Karpas-422 (cell line): ENCODE measurements at regions not wholly inside any gene's neighbourhood (a gene's known extent, or its start where the extent isn't known, plus 50 kb on each side); places are given as distances from the start of the nearest gene placed in this dataset.

Source experiments
- DNase-seq: peaks from one replicate; pipeline ENCODE4 v3.0.0-alpha.2; 2015
- H2AFZ ChIP-seq: fragments of 200-600 bp; sonication (generic); 2 replicates; pipeline ENCODE4 v1.6.1; 2014; ENCODE audit warnings: antibody characterized with exemption, low read length, mixed read lengths
- H3K27ac ChIP-seq: fragments of 200-600 bp; sonication (generic); 2 replicates; pipeline ENCODE4 v1.5.1; 2014; ENCODE audit warnings: mild to moderate bottlenecking, low read length, moderate library complexity
- H3K27me3 ChIP-seq: fragments of 200-600 bp; sonication (generic); 2 replicates; pipeline ENCODE4 v1.6.1; 2014; ENCODE audit warnings: low read length, mixed read lengths
- H3K36me3 ChIP-seq: fragments of 200-600 bp; sonication (generic); 2 replicates; pipeline ENCODE4 v1.6.1; 2014; ENCODE audit warnings: low read length, mixed read lengths; ENCODE audit not compliant: insufficient read depth
- H3K4me1 ChIP-seq: fragments of 200-600 bp; sonication (generic); 2 replicates; pipeline ENCODE4 v1.6.1; 2014; ENCODE audit warnings: mild to moderate bottlenecking, low read length, mixed read lengths
- H3K4me2 ChIP-seq: fragments of 200-600 bp; sonication (generic); 2 replicates; pipeline ENCODE4 v1.6.1; 2014; ENCODE audit warnings: low read length, low read depth, mild to moderate bottlenecking; ENCODE audit not compliant: poor library complexity, severe bottlenecking
- H3K4me3 ChIP-seq: fragments of 200-600 bp; sonication (generic); 2 replicates; pipeline ENCODE4 v1.5.1; 2014; ENCODE audit warnings: mild to moderate bottlenecking, antibody characterized with exemption, low read length, mixed read lengths
- H3K79me2 ChIP-seq: fragments of 200-600 bp; sonication (generic); 2 replicates; pipeline ENCODE4 v1.6.1; 2014; ENCODE audit warnings: mild to moderate bottlenecking, low read length, mixed read lengths
- H3K9ac ChIP-seq: fragments of 200-600 bp; sonication (generic); 2 replicates; pipeline ENCODE4 v1.6.0; 2014; ENCODE audit warnings: low read length
- H3K9me2 ChIP-seq: fragments of 200-600 bp; sonication (generic), shearing (Covaris generic); replicated peaks from 2 replicates; pipeline ENCODE4 v1.6.0; 2014; ENCODE audit warnings: mild to moderate bottlenecking, low read length, moderate library complexity; ENCODE audit not compliant: insufficient read depth
- H3K9me3 ChIP-seq: fragments of 300-700, 200-600 bp; sonication (generic); 2 replicates; pipeline ENCODE4 v1.6.1; 2014; ENCODE audit warnings: low read length, mixed read lengths
- H4K20me1 ChIP-seq: fragments of 200-600 bp; sonication (generic); 2 replicates; pipeline ENCODE4 v1.6.1; 2014; ENCODE audit warnings: mild to moderate bottlenecking, antibody characterized with exemption, low read length, low read depth; ENCODE audit not compliant: insufficient read depth

DNA sequence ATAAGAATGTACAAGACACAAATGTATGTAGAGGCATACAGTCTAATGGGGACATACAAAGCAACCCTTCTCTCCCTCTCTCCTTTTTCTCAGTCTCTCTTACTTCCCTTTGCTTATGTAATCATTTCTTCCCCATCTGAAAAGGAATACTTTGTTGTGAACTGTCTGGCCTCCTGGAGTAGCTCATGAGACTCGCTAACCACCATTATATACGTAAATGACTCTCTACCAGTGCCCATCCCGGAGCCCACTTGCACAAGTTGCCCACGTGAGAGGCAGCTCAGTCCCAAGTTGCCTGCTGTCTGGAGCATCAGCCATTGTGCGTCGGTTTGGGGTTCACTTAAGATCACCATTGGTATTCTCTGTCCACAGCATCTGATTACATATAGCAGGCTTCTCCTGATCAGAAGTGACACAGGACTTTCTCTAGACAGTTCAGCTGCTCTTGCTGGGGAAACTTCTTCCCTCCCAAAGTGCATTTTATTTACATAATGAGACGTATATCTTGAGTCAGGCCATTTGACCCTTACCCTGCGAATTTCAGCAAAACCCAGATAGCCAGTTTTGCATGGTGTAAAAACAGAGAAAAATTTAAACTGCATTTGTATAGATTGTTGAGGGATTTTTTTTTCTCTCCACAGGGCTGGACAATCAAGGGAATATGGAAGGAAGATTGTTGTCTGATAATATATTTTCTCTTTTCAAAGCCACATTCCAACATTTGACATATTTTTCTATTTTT is 220.7 kb upstream of the EGLN3 start:
- peaks cover 6% of the 10 kb centered on the region for H3K4me1 ChIP-seq

DNA sequence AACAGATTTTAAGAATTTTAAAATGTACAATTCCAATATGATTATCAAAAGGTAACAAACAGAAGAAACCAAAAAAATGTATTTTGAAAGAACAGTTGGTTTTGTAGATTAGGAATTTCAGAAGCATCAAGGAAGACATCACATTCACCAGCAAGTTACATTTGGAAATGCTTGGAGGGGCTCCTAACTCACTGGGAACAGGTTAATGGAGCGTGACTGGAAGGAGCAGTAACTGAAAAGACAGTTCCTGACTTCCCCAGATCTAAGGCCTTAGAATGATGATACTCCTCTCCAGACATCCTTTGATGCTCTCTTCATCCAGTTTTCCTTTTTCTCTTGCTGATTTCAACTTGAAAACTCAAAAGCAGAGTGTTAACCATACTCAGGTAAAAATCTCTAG is 220.0 kb upstream of the EGLN3 start:
- no peaks in the 10 kb centered on the region for H3K36me3 ChIP-seq
- no peaks in the 10 kb centered on the region for H4K20me1 ChIP-seq
- no peak overlapping the region for H2AFZ ChIP-seq
- peaks cover 4% of the 10 kb centered on the region for H3K4me1 ChIP-seq
- no peak overlapping the region for H3K27ac ChIP-seq
- no peaks in the 10 kb centered on the region for H3K79me2 ChIP-seq
- no peak overlapping the region for H3K9ac ChIP-seq
- no peak overlapping the region for H3K4me3 ChIP-seq
- no peak overlapping the region for H3K4me2 ChIP-seq
- no peak for DNase-seq
- H3K9me3 ChIP-seq: no peaks in the 10 kb centered on the region
- no peaks in the 10 kb centered on the region for H3K27me3 ChIP-seq
- no peaks in the 10 kb centered on the region for H3K9me2 ChIP-seq

More for the DNA sequence above, 220.7 kb upstream of the EGLN3 start:
- Histone ChIP-seq H3K36me3 (no peaks in the 10 kb centered on the region), H2AFZ (no peak overlapping the region), H3K9me2 (no peaks in the 10 kb centered on the region), H3K27me3 (no peaks in the 10 kb centered on the region), H3K4me2 (no peak overlapping the region), H3K4me3 (no peak overlapping the region), H4K20me1 (no peaks in the 10 kb centered on the region), H3K9me3 (no peaks in the 10 kb centered on the region), H3K79me2 (no peaks in the 10 kb centered on the region), H3K27ac (no peak overlapping the region), H3K9ac (no peak overlapping the region)
- DNase-seq: no peak

DNA sequence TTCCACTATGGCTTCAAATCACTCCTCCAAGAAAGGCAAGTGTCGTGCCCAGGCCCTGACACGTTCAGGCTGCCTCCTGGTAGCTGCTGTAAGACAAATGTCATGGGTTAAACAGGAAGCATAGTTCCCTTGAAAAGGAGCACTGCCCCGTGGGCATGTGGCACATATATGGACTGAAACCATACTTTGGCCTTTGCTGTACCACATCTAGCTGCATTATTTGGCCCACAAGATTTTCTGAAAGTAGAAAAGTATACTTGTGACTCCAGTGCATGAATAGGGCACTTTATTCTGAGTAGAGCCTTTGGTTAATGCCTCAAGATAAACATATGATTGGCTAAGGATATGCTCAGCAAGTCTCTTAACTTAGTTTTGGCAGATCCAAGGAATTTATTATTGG is 218.7 kb upstream of the EGLN3 start:
- DNase-seq: no peak
- Histone ChIP-seq H3K9me3 (no peaks in the 10 kb centered on the region), H4K20me1 (no peaks in the 10 kb centered on the region)

GRCh38 chr14:34168656-34169055 is 217.8 kb upstream of the EGLN3 start:
- Histone ChIP-seq H3K4me2 (no peak overlapping the region), H3K27me3 (no peaks in the 10 kb centered on the region), H4K20me1 (no peaks in the 10 kb centered on the region), H3K4me3 (no peak overlapping the region), H2AFZ (no peak overlapping the region), H3K9ac (no peak overlapping the region), H3K79me2 (no peaks in the 10 kb centered on the region), H3K27ac (no peak overlapping the region), H3K36me3 (no peaks in the 10 kb centered on the region), H3K9me3 (no peaks in the 10 kb centered on the region), H3K9me2 (no peaks in the 10 kb centered on the region), H3K4me1 (no peaks in the 10 kb centered on the region)
- no peak for DNase-seq

More for the DNA sequence above, 218.7 kb upstream of the EGLN3 start:
- Histone ChIP-seq H2AFZ (no peak overlapping the region), H3K9ac (no peak overlapping the region), H3K4me3 (no peak overlapping the region), H3K4me1 (no peaks in the 10 kb centered on the region), H3K27ac (no peak overlapping the region), H3K79me2 (no peaks in the 10 kb centered on the region), H3K27me3 (no peaks in the 10 kb centered on the region), H3K36me3 (no peaks in the 10 kb centered on the region), H3K9me2 (no peaks in the 10 kb centered on the region), H3K4me2 (no peak overlapping the region)

DNA sequence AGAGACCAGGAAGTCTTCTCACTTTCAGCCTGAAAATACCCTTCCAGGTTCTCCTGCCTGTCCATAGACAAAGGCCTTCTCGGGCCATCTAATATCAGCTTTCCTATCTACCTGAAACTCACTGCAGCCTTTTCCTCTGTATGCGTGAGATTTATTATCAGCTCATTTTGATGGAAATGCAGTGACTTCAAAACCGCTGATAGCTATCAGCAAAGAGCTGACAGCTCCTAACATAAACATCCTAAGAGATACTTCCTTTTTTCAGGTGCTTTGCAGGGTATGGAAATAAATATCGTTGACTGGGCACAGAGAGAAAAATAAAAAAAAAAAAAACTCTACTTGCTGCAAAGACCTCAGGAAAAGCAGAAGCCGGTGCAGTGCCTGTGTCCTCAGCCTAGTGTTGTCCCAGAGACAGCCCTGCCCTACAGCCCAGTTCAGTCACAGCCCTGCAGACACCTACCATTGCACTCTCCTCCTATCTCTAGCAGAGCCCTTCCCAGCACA is 215.0 kb upstream of the EGLN3 start:
- Histone ChIP-seq H3K9ac (no peak overlapping the region), H3K27me3 (no peaks in the 10 kb centered on the region), H3K9me3 (no peaks in the 10 kb centered on the region), H3K79me2 (no peaks in the 10 kb centered on the region), H3K4me3 (no peak overlapping the region), H3K4me1 (no peaks in the 10 kb centered on the region), H4K20me1 (no peaks in the 10 kb centered on the region), H3K36me3 (no peaks in the 10 kb centered on the region), H3K4me2 (no peak overlapping the region), H3K9me2 (no peaks in the 10 kb centered on the region), H2AFZ (no peak overlapping the region), H3K27ac (no peak overlapping the region)
- DNase-seq: no peak

GRCh38 chr14:34164162-34164864 is 213.4 kb upstream of the EGLN3 start:
- Histone ChIP-seq H3K79me2 (no peaks in the 10 kb centered on the region), H3K36me3 (no peaks in the 10 kb centered on the region), H2AFZ (no peak overlapping the region), H3K9me3 (no peaks in the 10 kb centered on the region), H4K20me1 (no peaks in the 10 kb centered on the region), H3K9me2 (no peaks in the 10 kb centered on the region), H3K4me1 (no peaks in the 10 kb centered on the region), H3K27ac (no peak overlapping the region), H3K4me3 (no peak overlapping the region), H3K4me2 (no peak overlapping the region), H3K27me3 (no peaks in the 10 kb centered on the region), H3K9ac (no peak overlapping the region)
- no peak for DNase-seq

DNA sequence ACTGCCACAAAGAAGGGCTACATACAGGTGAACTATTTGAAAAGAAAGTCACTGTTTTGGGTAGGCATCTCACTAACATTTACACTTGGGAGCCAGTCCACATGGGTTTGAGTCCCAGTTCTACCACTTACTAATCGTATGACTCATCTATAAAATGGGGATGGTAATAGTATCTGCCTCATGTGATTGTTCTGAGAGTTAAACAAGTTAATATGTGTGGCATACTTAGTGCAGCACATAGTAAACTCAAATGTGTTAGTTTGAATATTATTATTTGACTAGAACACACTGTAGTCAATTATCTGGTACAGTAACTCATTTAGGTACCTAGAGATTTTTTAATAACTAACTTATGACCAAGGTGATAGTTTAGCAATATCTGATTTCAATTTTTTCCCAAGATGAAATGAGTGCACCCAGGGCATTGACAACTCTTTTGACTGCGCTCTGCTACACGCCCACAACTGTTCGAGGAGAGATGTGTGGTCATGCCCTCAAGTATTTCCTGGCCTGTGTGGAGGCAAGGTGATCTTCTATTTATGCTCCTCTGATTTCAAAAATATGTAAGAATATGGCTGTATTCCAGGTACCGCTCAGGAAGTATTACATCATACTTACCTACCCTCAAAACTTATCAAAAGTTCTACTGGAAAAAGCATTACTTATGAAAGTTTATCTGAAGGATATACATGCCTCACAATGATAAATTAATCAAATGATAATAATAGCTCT is 210.6 kb upstream of the EGLN3 start:
- no peaks in the 10 kb centered on the region for H3K4me1 ChIP-seq
- H3K27me3 ChIP-seq: no peaks in the 10 kb centered on the region
- no peak overlapping the region for H3K4me2 ChIP-seq
- no peak overlapping the region for H2AFZ ChIP-seq
- DNase-seq: no peak
- no peaks in the 10 kb centered on the region for H3K79me2 ChIP-seq
- no peak overlapping the region for H3K4me3 ChIP-seq
- H3K9me2 ChIP-seq: no peaks in the 10 kb centered on the region
- no peaks in the 10 kb centered on the region for H4K20me1 ChIP-seq
- no peak overlapping the region for H3K27ac ChIP-seq
- no peaks in the 10 kb centered on the region for H3K9me3 ChIP-seq
- no peaks in the 10 kb centered on the region for H3K36me3 ChIP-seq
- no peak overlapping the region for H3K9ac ChIP-seq

DNA sequence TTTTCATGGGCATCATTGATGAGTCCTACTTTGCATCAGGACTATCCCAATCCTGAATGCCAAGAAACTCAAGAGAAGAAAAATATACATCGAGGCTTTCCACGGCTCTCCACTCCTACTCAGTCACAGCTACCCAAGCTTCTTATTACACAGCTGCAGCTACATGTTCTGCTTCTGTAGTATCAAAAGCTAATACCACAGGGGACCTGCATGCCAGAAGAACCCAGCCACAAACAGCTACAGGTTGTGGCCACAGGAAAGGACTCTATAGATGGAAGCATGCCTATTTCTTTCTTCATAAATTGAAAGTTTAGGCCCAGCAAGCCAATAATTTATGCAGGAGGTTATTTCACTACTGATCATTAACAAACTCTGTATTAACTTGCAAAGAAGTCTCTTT is 209.7 kb upstream of the EGLN3 start:
- no peak overlapping the region for H2AFZ ChIP-seq
- DNase-seq: no peak
- no peak overlapping the region for H3K9ac ChIP-seq
- H3K36me3 ChIP-seq: no peaks in the 10 kb centered on the region
- H3K79me2 ChIP-seq: no peaks in the 10 kb centered on the region
- H4K20me1 ChIP-seq: no peaks in the 10 kb centered on the region
- H3K27me3 ChIP-seq: no peaks in the 10 kb centered on the region
- no peak overlapping the region for H3K4me3 ChIP-seq
- H3K9me3 ChIP-seq: no peaks in the 10 kb centered on the region
- H3K27ac ChIP-seq: no peak overlapping the region
- H3K9me2 ChIP-seq: no peaks in the 10 kb centered on the region
- no peaks in the 10 kb centered on the region for H3K4me1 ChIP-seq
- no peak overlapping the region for H3K4me2 ChIP-seq
